ENCODE measurements at regions not wholly inside any gene's neighbourhood (a gene's known extent, or its start where the extent isn't known, plus 50 kb on each side); places are given as distances from the start of the nearest gene placed in this dataset.

GRCh38 chr6:120354452-120355098 lies 979.7 kb downstream of the TBC1D32 start:
- peaks cover 6 to 8% of the 10 kb centered on the region in 2 experiments; a peak in 2 of 4 replicates for H3K9me3 ChIP-seq (ENCODE audit: insufficient read depth in 2 of 2, low read depth in 1 of 2, low read length in 1 of 2)
- H3K56ac ChIP-seq (replicated peaks; ENCODE audit: insufficient read length, low read depth, low read length), result no peak overlapping the region
- peak overlapping the region; percentile 88 for H3K4ac ChIP-seq (replicated peaks; ENCODE audit: insufficient read length, low read depth, low read length)
- H2AK5ac ChIP-seq (ENCODE audit: low read depth, low read length), result peak overlapping the region; percentile 53; the same call in 1 of the 2 replicates
- H3K36me3 ChIP-seq (ENCODE audit: control insufficient read depth in 2 of 4, insufficient read depth in 4 of 4, low read length in 3 of 4), result no peaks in the 10 kb centered on the region
- no peak overlapping the region for H3K4me3 ChIP-seq (ENCODE audit: extremely low read depth in 1 of 4, insufficient read depth in 2 of 4, low read depth in 3 of 4, low read length in 4 of 4)
- H2BK20ac ChIP-seq (ENCODE audit: low read length), result no peak overlapping the region
- H4K5ac ChIP-seq (ENCODE audit: insufficient read length, low read depth, low read length), result no peak overlapping the region
- no peak overlapping the region for H3K14ac ChIP-seq (ENCODE audit: insufficient read length)
- no peak overlapping the region for H4K91ac ChIP-seq (replicated peaks; ENCODE audit: insufficient read length, low read length)
- H3K79me1 ChIP-seq (ENCODE audit: low read depth, low read length), result no peaks in the 10 kb centered on the region
- no peak overlapping the region for H3K23ac ChIP-seq (ENCODE audit: insufficient read length)
- peaks cover 1% of the 10 kb centered on the region; the same call in 1 of the 2 replicates for H3K23me2 ChIP-seq (ENCODE audit: low read depth, low read length)
- POLR2A ChIA-PET (ENCODE audit: partially characterized antibody), result no interaction called here
- H3K4me2 ChIP-seq (ENCODE audit: insufficient read depth in 1 of 2, low read depth in 2 of 2, low read length in 2 of 2), result no peak overlapping the region
- no peak for DNase-seq (ENCODE audit: low read depth in 1 of 2, low spot score in 2 of 2)
- WGBS, 2 experiments (ENCODE audit: extremely low coverage in 1 of 2, insufficient coverage in 1 of 2, insufficient read length in 1 of 2, insufficient replicate concordance in 2 of 2, low coverage in 1 of 2, low lambda C conversion rate in 2 of 2, missing lambda C conversion rate in 1 of 2), result 94% methylated on average over 1 of the region's 1 CpG; no CpG with 5 or more reads in 1 of the 2 experiments
- FAIRE-seq, result no peak
- H2BK12ac ChIP-seq (ENCODE audit: low read depth, low read length), result no peak overlapping the region
- H3K4me1 ChIP-seq (replicated peaks in 1 of 4; ENCODE audit: control insufficient read depth in 3 of 4, insufficient read depth in 4 of 4, low read length in 3 of 4), result no peaks in the 10 kb centered on the region; a peak in 1 of 7 replicates
- H3K18ac ChIP-seq (ENCODE audit: extremely low read depth, low read length), result no peak overlapping the region; the same call in 1 of the 2 replicates
- no peak overlapping the region for H4K8ac ChIP-seq (ENCODE audit: extremely low read depth, insufficient read depth, low read length)
- no peak overlapping the region for H3K27ac ChIP-seq (ENCODE audit: low read depth, low read length)
- no peak overlapping the region for H2BK120ac ChIP-seq (replicated peaks; ENCODE audit: low read depth, low read length)
- no peak overlapping the region for H2AFZ ChIP-seq (ENCODE audit: low read length)
- no peak overlapping the region for H2BK5ac ChIP-seq (ENCODE audit: low read depth, low read length)
- no peak overlapping the region for H3K9ac ChIP-seq (replicated peaks in 1 of 4; ENCODE audit: extremely low read depth in 1 of 4, low read depth in 3 of 4, low read length in 3 of 4)
- no peaks in the 10 kb centered on the region for H3K27me3 ChIP-seq (replicated peaks in 1 of 4; ENCODE audit: control insufficient read depth in 3 of 4, extremely low read depth in 1 of 4, insufficient read depth in 3 of 4, low read length in 3 of 4)
- no peaks in the 10 kb centered on the region for H3K79me2 ChIP-seq (ENCODE audit: control insufficient read depth in 1 of 2, insufficient read depth in 2 of 2, low read length in 2 of 2)
- CTCF ChIA-PET (ENCODE audit: partially characterized antibody), result interaction anchor here (1.0 kb wide), 1 partner anchor 25 kb away, joined by 3 read pairs; no protein-coding TSS in a partner anchor
- no peak overlapping the region for H2BK15ac ChIP-seq (ENCODE audit: low read length)
- TF ChIP-seq SAP30 (IDR thresholded peaks at IDR 0.05; ENCODE audit: insufficient read depth, insufficient replicate concordance, low read length), result no peak
- H4K20me1 ChIP-seq (replicated peaks in 1 of 2; ENCODE audit: control insufficient read depth in 1 of 2, insufficient read depth in 2 of 2, low read length in 2 of 2), result no peaks in the 10 kb centered on the region
